GM12878 (cell line): ENCODE measurements at regions not wholly inside any gene's neighbourhood (a gene's known extent, or its start where the extent isn't known, plus 50 kb on each side); places are given as distances from the start of the nearest gene placed in this dataset.

Source experiments
- BCL11A ChIP-seq: IDR thresholded peaks from 2 replicates; pipeline ENCODE4 v1.6.1; 2011; ENCODE audit warnings: low read depth, low read length
- CBFB ChIP-seq: IDR thresholded peaks from 2 replicates; pipeline ENCODE4 v1.6.1; 2016; ENCODE audit warnings: antibody characterized with exemption, low read depth
- EP300 ChIP-seq, 2 experiments: fragments of 150-350 bp in 1 of 2; IDR thresholded peaks; 2 replicates each; pipeline ENCODE4 v1.6.1; 2011 to 2012; ENCODE audit warnings: low read depth in 2 of 2, low read length in 2 of 2, borderline replicate concordance in 1 of 2, improper control_type of control experiment in 1 of 2, inconsistent platforms in 1 of 2; ENCODE audit not compliant: control insufficient read depth in 1 of 2
- GABPA ChIP-seq: IDR thresholded peaks from 2 replicates; pipeline ENCODE4 v1.6.1; 2014; ENCODE audit warnings: antibody characterized with exemption, low read depth, mild to moderate bottlenecking, inconsistent platforms
- POLR2A ChIP-seq: IDR thresholded peaks from 2 replicates; pipeline ENCODE4 v1.6.1; 2011; ENCODE audit warnings: low read depth, mild to moderate bottlenecking, low read length
- POLR2AphosphoS5 ChIP-seq: IDR thresholded peaks from 2 replicates; pipeline ENCODE4 v1.6.1; 2011; ENCODE audit warnings: mild to moderate bottlenecking, low read length, inconsistent platforms
- SMC3 ChIP-seq: IDR thresholded peaks from 2 replicates; pipeline ENCODE4 v1.6.1; 2011; ENCODE audit warnings: low read length, improper control_type of control experiment, borderline replicate concordance
- TCF3 ChIP-seq: IDR thresholded peaks from 2 replicates; pipeline ENCODE4 v1.6.1; 2012; ENCODE audit warnings: low read depth, mild to moderate bottlenecking, low read length, borderline replicate concordance; ENCODE audit not compliant: insufficient read depth
- TF ChIP-seq, protein P1 (sequence below): IDR thresholded peaks from 2 replicates; pipeline ENCODE4 v1.6.1; 2011; ENCODE audit warnings: low read depth, low read length, improper control_type of control experiment, borderline replicate concordance
- TF ChIP-seq, protein P2 (sequence below), 3 experiments: IDR thresholded peaks in 2 of 3; conservative IDR thresholded peaks in 1 of 3; 2 replicates each; pipeline ENCODE4 v1.5.1; 2011; ENCODE audit warnings: low read depth in 3 of 3, low read length in 3 of 3, mild to moderate bottlenecking in 3 of 3, control low read depth in 2 of 3, moderate library complexity in 2 of 3, inconsistent platforms in 1 of 3, mixed read lengths in 1 of 3; ENCODE audit not compliant: control insufficient read depth in 2 of 3, insufficient read depth in 1 of 3; ENCODE audit errors: extremely low read depth in 1 of 3
- TF ChIP-seq, protein P3 (sequence below): IDR thresholded peaks from 2 replicates; pipeline ENCODE4 v1.6.1; 2012; ENCODE audit warnings: low read depth, low read length, improper control_type of control experiment

DNA sequence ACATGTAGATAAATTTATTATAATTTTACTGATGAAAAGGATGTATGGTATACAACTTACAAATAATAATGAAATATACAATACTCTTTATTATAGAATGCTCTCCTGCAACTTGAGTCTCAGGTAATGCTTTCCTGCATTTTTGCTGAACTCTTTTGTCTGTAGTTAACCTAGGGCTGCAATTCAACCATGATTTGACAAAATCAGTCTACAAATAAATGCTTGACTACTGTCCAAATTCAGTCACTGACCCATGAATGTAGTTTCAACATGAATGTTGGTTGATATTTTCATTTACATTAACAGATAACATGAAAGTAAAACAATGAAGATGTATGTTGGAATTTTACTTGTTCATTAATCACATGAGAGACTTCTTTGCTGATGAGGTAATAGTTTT lies 320.9 kb downstream of the ZSWIM6 start:
- TF ChIP-seq EP300 (IDR thresholded peaks at IDR 0.05; ENCODE audit: borderline replicate concordance in 1 of 2, control insufficient read depth in 1 of 2, low read depth in 2 of 2, low read length in 2 of 2) (no peak), SMC3 (no peak), CBFB (no peak), BCL11A (no peak), GABPA (no peak), POLR2AphosphoS5 (no peak), POLR2A (no peak), TCF3 (no peak)
- TF ChIP-seq, protein P1, sequence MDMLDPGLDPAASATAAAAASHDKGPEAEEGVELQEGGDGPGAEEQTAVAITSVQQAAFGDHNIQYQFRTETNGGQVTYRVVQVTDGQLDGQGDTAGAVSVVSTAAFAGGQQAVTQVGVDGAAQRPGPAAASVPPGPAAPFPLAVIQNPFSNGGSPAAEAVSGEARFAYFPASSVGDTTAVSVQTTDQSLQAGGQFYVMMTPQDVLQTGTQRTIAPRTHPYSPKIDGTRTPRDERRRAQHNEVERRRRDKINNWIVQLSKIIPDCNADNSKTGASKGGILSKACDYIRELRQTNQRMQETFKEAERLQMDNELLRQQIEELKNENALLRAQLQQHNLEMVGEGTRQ: no peak
- TF ChIP-seq, protein P2, sequence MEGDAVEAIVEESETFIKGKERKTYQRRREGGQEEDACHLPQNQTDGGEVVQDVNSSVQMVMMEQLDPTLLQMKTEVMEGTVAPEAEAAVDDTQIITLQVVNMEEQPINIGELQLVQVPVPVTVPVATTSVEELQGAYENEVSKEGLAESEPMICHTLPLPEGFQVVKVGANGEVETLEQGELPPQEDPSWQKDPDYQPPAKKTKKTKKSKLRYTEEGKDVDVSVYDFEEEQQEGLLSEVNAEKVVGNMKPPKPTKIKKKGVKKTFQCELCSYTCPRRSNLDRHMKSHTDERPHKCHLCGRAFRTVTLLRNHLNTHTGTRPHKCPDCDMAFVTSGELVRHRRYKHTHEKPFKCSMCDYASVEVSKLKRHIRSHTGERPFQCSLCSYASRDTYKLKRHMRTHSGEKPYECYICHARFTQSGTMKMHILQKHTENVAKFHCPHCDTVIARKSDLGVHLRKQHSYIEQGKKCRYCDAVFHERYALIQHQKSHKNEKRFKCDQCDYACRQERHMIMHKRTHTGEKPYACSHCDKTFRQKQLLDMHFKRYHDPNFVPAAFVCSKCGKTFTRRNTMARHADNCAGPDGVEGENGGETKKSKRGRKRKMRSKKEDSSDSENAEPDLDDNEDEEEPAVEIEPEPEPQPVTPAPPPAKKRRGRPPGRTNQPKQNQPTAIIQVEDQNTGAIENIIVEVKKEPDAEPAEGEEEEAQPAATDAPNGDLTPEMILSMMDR (IDR thresholded peaks at IDR 0.05 in 2 of 3, conservative IDR thresholded peaks at IDR 0.05 in 1 of 3; ENCODE audit: control insufficient read depth in 2 of 3, extremely low read depth in 1 of 3, insufficient read depth in 1 of 3, low read depth in 3 of 3, low read length in 3 of 3): no peak
- TF ChIP-seq, protein P3, sequence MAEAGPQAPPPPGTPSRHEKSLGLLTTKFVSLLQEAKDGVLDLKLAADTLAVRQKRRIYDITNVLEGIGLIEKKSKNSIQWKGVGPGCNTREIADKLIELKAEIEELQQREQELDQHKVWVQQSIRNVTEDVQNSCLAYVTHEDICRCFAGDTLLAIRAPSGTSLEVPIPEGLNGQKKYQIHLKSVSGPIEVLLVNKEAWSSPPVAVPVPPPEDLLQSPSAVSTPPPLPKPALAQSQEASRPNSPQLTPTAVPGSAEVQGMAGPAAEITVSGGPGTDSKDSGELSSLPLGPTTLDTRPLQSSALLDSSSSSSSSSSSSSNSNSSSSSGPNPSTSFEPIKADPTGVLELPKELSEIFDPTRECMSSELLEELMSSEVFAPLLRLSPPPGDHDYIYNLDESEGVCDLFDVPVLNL: no peak
